Astrocyte (in vitro differentiated cells and primary cell): ENCODE measurements at regions not wholly inside any gene's neighbourhood (a gene's known extent, or its start where the extent isn't known, plus 50 kb on each side); places are given as distances from the start of the nearest gene placed in this dataset.
A peak's percentile ranks its signal among the peaks of the same experiment; 100 is the strongest.

ENCODE experiments used
- DNase-seq: peaks from one replicate; pipeline ENCODE4 v3.0.0-alpha.2; 2010; ENCODE audit warnings: low read depth
- FAIRE-seq: peaks from 2 replicates; lab custom pipeline; 2011; peaks lifted over from hg19 to GRCh38; lab: Jason Lieb, UNC
- H2AFZ ChIP-seq: 2 replicates; pipeline ENCODE4 v1.6.0; 2012; ENCODE audit warnings: low read depth, low read length, inconsistent platforms
- H3K27ac ChIP-seq: 2 replicates; pipeline ENCODE4 v1.5.1; 2011; ENCODE audit warnings: low read depth, low read length, inconsistent platforms
- H3K27me3 ChIP-seq: 2 replicates; pipeline ENCODE4 v1.6.0; 2011; ENCODE audit warnings: low read length, inconsistent platforms; ENCODE audit not compliant: insufficient read depth
- H3K36me3 ChIP-seq: 2 replicates; pipeline ENCODE4 v1.5.1; 2011; ENCODE audit warnings: low read length, inconsistent platforms; ENCODE audit not compliant: insufficient read depth
- H3K4me1 ChIP-seq: 2 replicates; pipeline ENCODE4 v1.5.1; 2011; ENCODE audit warnings: low read length, inconsistent platforms; ENCODE audit not compliant: insufficient read depth
- H3K4me2 ChIP-seq: 2 replicates; pipeline ENCODE4 v1.6.0; 2012; ENCODE audit warnings: low read length, inconsistent platforms
- H3K4me3 ChIP-seq: 2 replicates; pipeline ENCODE4 v1.5.1; 2011; ENCODE audit warnings: low read depth, mild to moderate bottlenecking, low read length, inconsistent platforms; ENCODE audit not compliant: insufficient read depth
- H3K79me2 ChIP-seq: 2 replicates; pipeline ENCODE4 v1.6.0; 2012; ENCODE audit warnings: mild to moderate bottlenecking, low read length, inconsistent platforms; ENCODE audit not compliant: insufficient read depth
- H3K9ac ChIP-seq: 2 replicates; pipeline ENCODE4 v1.6.0; 2012; ENCODE audit warnings: mild to moderate bottlenecking, low read length, inconsistent platforms
- H3K9me3 ChIP-seq: 2 replicates; pipeline ENCODE4 v1.5.1; 2012; ENCODE audit warnings: low read depth, mild to moderate bottlenecking, low read length, inconsistent platforms; ENCODE audit not compliant: insufficient read depth
- H4K20me1 ChIP-seq: 2 replicates; pipeline ENCODE4 v1.6.0; 2012; ENCODE audit warnings: low read length, inconsistent platforms; ENCODE audit not compliant: insufficient read depth
- H3K27ac Mint-ChIP-seq: one replicate; pipeline ENCODE4 v1.8.0; 2021; ENCODE audit warnings: mild to moderate bottlenecking, mixed read lengths; ENCODE audit not compliant: unreplicated experiment
- H3K27me3 Mint-ChIP-seq: one replicate; pipeline ENCODE4 v1.8.0; 2021; ENCODE audit warnings: low read depth, mixed read lengths; ENCODE audit not compliant: unreplicated experiment
- H3K36me3 Mint-ChIP-seq: one replicate; pipeline ENCODE4 v1.8.0; 2021; ENCODE audit warnings: low read depth, mixed read lengths; ENCODE audit not compliant: unreplicated experiment
- H3K4me1 Mint-ChIP-seq: one replicate; pipeline ENCODE4 v1.8.0; 2021; ENCODE audit warnings: low read depth, mixed read lengths; ENCODE audit not compliant: unreplicated experiment
- H3K4me3 Mint-ChIP-seq: one replicate; pipeline ENCODE4 v1.8.0; 2021; ENCODE audit warnings: mild to moderate bottlenecking, moderate library complexity, mixed read lengths; ENCODE audit not compliant: unreplicated experiment
- H3K9me3 Mint-ChIP-seq: one replicate; pipeline ENCODE4 v1.8.0; 2021; ENCODE audit warnings: mild to moderate bottlenecking, mixed read lengths; ENCODE audit not compliant: unreplicated experiment
- CTCF ChIP-seq: IDR thresholded peaks from 2 replicates; pipeline ENCODE4 v1.5.1; 2011; ENCODE audit warnings: low read depth, mild to moderate bottlenecking, inconsistent platforms, low read length, moderate library complexity; ENCODE audit not compliant: insufficient read depth
- EZH2 ChIP-seq: IDR thresholded peaks from 2 replicates; pipeline ENCODE4 v1.6.1; 2012; ENCODE audit warnings: mild to moderate bottlenecking, low read length, inconsistent platforms; ENCODE audit not compliant: insufficient read depth

- H3K79me2 ChIP-seq = no peaks in the 10 kb centered on the region
- peak overlapping the region; percentile 72 for H3K4me2 ChIP-seq
- TF ChIP-seq EZH2 (no peak), CTCF (no peak)
- FAIRE-seq = peak; percentile 97
- no peaks in the 10 kb centered on the region for H3K27me3 Mint-ChIP-seq
- no peaks in the 10 kb centered on the region for H3K36me3 ChIP-seq
- peak overlapping the region; percentile 27 for H2AFZ ChIP-seq
- no peaks in the 10 kb centered on the region for H3K9me3 Mint-ChIP-seq
- peak overlapping the region; percentile 53 for H3K9ac ChIP-seq
- H3K4me1 ChIP-seq = peaks cover 35% of the 10 kb centered on the region
- peak overlapping the region; percentile 76 for H3K27ac ChIP-seq
- peaks cover 14% of the 10 kb centered on the region for H3K4me1 Mint-ChIP-seq
- H3K4me3 Mint-ChIP-seq = no peak overlapping the region
- H3K9me3 ChIP-seq = no peaks in the 10 kb centered on the region
- H3K36me3 Mint-ChIP-seq = no peaks in the 10 kb centered on the region
- H4K20me1 ChIP-seq = no peaks in the 10 kb centered on the region
- peak overlapping the region; percentile 56 for H3K27ac Mint-ChIP-seq
- H3K4me3 ChIP-seq = peak overlapping the region; percentile 30
- DNase-seq = peak; percentile 99
- H3K27me3 ChIP-seq = no peaks in the 10 kb centered on the region
Observed at GRCh38 chr2:8086796-8087479, 594.9 kb upstream of the ID2 start.

DNA sequence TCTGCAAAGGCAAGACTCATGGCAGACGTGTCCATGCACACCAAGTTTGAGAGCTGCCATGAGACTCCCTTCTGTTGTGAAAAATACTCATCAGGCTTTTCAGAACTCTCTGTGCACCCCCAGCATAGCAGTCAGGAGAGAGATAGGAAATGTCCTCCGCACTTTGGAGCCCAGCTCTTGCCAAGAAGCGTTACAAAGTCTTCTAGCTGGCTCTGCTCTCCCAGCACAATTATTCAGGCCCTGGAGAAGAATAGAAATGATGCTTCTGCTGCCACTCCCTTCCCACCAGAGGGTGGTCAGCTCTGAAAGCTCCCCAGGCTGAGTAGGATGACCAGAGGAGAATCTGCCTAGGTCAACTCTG lies 594.4 kb upstream of the ID2 start:
- peak overlapping the region; percentile 56 for H3K27ac Mint-ChIP-seq
- peak overlapping the region; percentile 63 for H3K27ac ChIP-seq
- peak overlapping the region; percentile 13 for H3K9ac ChIP-seq
- no peaks in the 10 kb centered on the region for H3K9me3 ChIP-seq
- no peak for FAIRE-seq
- no peaks in the 10 kb centered on the region for H3K9me3 Mint-ChIP-seq
- no peaks in the 10 kb centered on the region for H3K27me3 ChIP-seq
- TF ChIP-seq CTCF (no peak), EZH2 (no peak)
- no peak overlapping the region for H3K4me3 Mint-ChIP-seq
- no peaks in the 10 kb centered on the region for H3K27me3 Mint-ChIP-seq
- H3K36me3 Mint-ChIP-seq = no peaks in the 10 kb centered on the region
- H3K4me1 ChIP-seq = peaks cover 35% of the 10 kb centered on the region
- H3K4me3 ChIP-seq = peak overlapping the region; percentile 30
- no peak overlapping the region for H2AFZ ChIP-seq
- H3K4me1 Mint-ChIP-seq = peaks cover 14% of the 10 kb centered on the region
- H3K4me2 ChIP-seq = peak overlapping the region; percentile 72
- H4K20me1 ChIP-seq = no peaks in the 10 kb centered on the region
- no peaks in the 10 kb centered on the region for H3K36me3 ChIP-seq
- no peak for DNase-seq
- no peaks in the 10 kb centered on the region for H3K79me2 ChIP-seq

GRCh38 chr2:8088810-8089209 lies 593.0 kb upstream of the ID2 start:
- Mint-ChIP-seq H3K36me3 (no peaks in the 10 kb centered on the region), H3K27ac (no peak overlapping the region), H3K27me3 (no peaks in the 10 kb centered on the region), H3K4me3 (no peak overlapping the region), H3K9me3 (no peaks in the 10 kb centered on the region), H3K4me1 (peaks cover 14% of the 10 kb centered on the region)
- no peaks in the 10 kb centered on the region for H4K20me1 ChIP-seq
- DNase-seq (no peak), FAIRE-seq (no peak)
- H3K27ac ChIP-seq = no peak overlapping the region
- H3K27me3 ChIP-seq = no peaks in the 10 kb centered on the region
- H3K79me2 ChIP-seq = no peaks in the 10 kb centered on the region
- no peaks in the 10 kb centered on the region for H3K9me3 ChIP-seq
- TF ChIP-seq CTCF (no peak), EZH2 (no peak)
- H3K4me2 ChIP-seq = no peak overlapping the region
- no peak overlapping the region for H3K9ac ChIP-seq
- no peak overlapping the region for H3K4me3 ChIP-seq
- H2AFZ ChIP-seq = no peak overlapping the region
- H3K4me1 ChIP-seq = peaks cover 35% of the 10 kb centered on the region
- H3K36me3 ChIP-seq = no peaks in the 10 kb centered on the region
